ENCODE measurements at regions not wholly inside any gene's neighbourhood (a gene's known extent, or its start where the extent isn't known, plus 50 kb on each side); places are given as distances from the start of the nearest gene placed in this dataset.

- Histone ChIP-seq H3K27me3 (ENCODE audit: control insufficient read depth, insufficient read depth, low read length) (no peaks in the 10 kb centered on the region), H3K36me3 (ENCODE audit: control insufficient read depth, insufficient read depth, low read length) (no peaks in the 10 kb centered on the region), H3K9me3 (ENCODE audit: control insufficient read depth, insufficient read depth, low read length) (no peaks in the 10 kb centered on the region), H3K4me1 (ENCODE audit: control insufficient read depth, insufficient read depth, low read length) (no peaks in the 10 kb centered on the region), H3K4me3 (ENCODE audit: low read length) (no peak overlapping the region), H3K27ac (ENCODE audit: low read length) (no peak overlapping the region)
- intact Hi-C loops (cut with micrococcal nuclease): no loop called here
- Mint-ChIP-seq H3K9me3 (no peaks in the 10 kb centered on the region), H3K27me3 (ENCODE audit: low read depth in 2 of 2) (peaks cover 6 to 7% of the 10 kb centered on the region in 2 donors), H3K27ac (no peak overlapping the region), H3K4me1 (no peaks in the 10 kb centered on the region), H3K36me3 (no peaks in the 10 kb centered on the region), H3K4me3 (no peak overlapping the region)
- ATAC-seq (no peak), DNase-seq (no peak)
- WGBS (ENCODE audit: insufficient coverage): 87% methylated on average over 3 of the region's 3 CpGs
- TF ChIP-seq, protein P1, sequence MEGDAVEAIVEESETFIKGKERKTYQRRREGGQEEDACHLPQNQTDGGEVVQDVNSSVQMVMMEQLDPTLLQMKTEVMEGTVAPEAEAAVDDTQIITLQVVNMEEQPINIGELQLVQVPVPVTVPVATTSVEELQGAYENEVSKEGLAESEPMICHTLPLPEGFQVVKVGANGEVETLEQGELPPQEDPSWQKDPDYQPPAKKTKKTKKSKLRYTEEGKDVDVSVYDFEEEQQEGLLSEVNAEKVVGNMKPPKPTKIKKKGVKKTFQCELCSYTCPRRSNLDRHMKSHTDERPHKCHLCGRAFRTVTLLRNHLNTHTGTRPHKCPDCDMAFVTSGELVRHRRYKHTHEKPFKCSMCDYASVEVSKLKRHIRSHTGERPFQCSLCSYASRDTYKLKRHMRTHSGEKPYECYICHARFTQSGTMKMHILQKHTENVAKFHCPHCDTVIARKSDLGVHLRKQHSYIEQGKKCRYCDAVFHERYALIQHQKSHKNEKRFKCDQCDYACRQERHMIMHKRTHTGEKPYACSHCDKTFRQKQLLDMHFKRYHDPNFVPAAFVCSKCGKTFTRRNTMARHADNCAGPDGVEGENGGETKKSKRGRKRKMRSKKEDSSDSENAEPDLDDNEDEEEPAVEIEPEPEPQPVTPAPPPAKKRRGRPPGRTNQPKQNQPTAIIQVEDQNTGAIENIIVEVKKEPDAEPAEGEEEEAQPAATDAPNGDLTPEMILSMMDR (IDR thresholded peaks at IDR 0.05): no peak
These were observed 126.6 kb downstream of the BUD13 start for GRCh38 chr11:116646191-116646590.

- Mint-ChIP-seq H3K27ac (no peak overlapping the region), H3K4me3 (no peak overlapping the region), H3K4me1 (no peaks in the 10 kb centered on the region), H3K27me3 (ENCODE audit: low read depth in 2 of 2) (peaks cover 3 to 7% of the 10 kb centered on the region in 2 donors), H3K36me3 (no peaks in the 10 kb centered on the region), H3K9me3 (no peaks in the 10 kb centered on the region)
- H3K4me3 ChIP-seq (ENCODE audit: low read length): no peak overlapping the region
- H3K27me3 ChIP-seq (ENCODE audit: control insufficient read depth, insufficient read depth, low read length): no peaks in the 10 kb centered on the region
- no peaks in the 10 kb centered on the region for H3K36me3 ChIP-seq (ENCODE audit: control insufficient read depth, insufficient read depth, low read length)
- H3K9me3 ChIP-seq (ENCODE audit: control insufficient read depth, insufficient read depth, low read length): no peaks in the 10 kb centered on the region
- no peak for ATAC-seq
- H3K4me1 ChIP-seq (ENCODE audit: control insufficient read depth, insufficient read depth, low read length): no peaks in the 10 kb centered on the region
- 73% methylated on average over 4 of the region's 4 CpGs for WGBS (ENCODE audit: insufficient coverage)
- DNase-seq: no peak
- no peak overlapping the region for H3K27ac ChIP-seq (ENCODE audit: low read length)
- TF ChIP-seq, protein P1 (IDR thresholded peaks at IDR 0.05): no peak
- intact Hi-C loops (cut with micrococcal nuclease): no loop called here
These were observed 127.9 kb downstream of the BUD13 start for GRCh38 chr11:116644941-116645305.

DNA sequence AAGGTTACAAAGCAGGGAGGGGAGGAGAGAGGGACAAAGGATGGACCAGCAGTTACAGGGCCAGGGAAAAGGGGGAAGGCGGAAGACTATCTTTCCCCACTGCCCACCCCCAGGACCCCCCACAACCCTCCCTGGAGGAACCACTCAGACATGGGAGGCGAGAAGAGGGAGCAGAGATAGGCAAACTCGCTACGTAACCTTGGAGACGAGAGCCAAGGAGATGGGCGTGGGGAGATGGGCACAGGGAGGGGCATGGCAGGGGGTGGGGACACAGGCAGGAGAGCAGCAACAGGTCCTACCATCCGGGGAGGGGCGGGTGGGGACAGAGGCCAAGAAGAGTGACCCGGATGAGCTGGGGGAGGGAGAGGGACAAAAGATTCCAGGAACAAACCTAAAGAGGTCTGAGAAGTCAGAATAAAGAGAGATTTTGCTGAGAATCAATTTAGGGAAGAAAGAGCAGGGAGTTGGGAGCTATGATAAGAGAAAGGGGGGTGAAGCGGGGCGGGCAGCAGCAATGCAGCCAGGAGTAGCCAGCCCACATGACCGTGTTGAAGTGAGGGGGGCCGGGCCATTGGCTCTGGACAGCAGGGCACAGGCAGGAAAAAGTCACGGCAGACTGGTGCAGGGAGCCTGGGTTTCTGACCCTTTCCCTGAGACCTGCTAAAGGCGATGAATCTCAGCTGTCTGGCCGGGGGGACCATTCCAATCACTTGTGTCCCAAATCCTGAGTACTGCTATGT, 128.4 kb downstream of the BUD13 start:
- no peaks in the 10 kb centered on the region for H3K9me3 Mint-ChIP-seq
- DNase-seq (no peak), ATAC-seq (no peak)
- no peak overlapping the region for H3K4me3 Mint-ChIP-seq
- H3K27me3 Mint-ChIP-seq (ENCODE audit: low read depth in 2 of 2): peaks cover 3 to 7% of the 10 kb centered on the region in 2 donors
- WGBS (ENCODE audit: insufficient coverage): 84% methylated on average over 15 of the region's 16 CpGs
- intact Hi-C loops (cut with micrococcal nuclease): no loop called here
- H3K9me3 ChIP-seq (ENCODE audit: control insufficient read depth, insufficient read depth, low read length): no peaks in the 10 kb centered on the region
- TF ChIP-seq, protein P1 (IDR thresholded peaks at IDR 0.05): no peak
- H3K4me1 ChIP-seq (ENCODE audit: control insufficient read depth, insufficient read depth, low read length): no peaks in the 10 kb centered on the region
- H3K27ac ChIP-seq (ENCODE audit: low read length): no peak overlapping the region
- H3K4me3 ChIP-seq (ENCODE audit: low read length): no peak overlapping the region
- H3K27ac Mint-ChIP-seq: no peak overlapping the region
- no peaks in the 10 kb centered on the region for H3K36me3 ChIP-seq (ENCODE audit: control insufficient read depth, insufficient read depth, low read length)
- no peaks in the 10 kb centered on the region for H3K4me1 Mint-ChIP-seq
- H3K27me3 ChIP-seq (ENCODE audit: control insufficient read depth, insufficient read depth, low read length): no peaks in the 10 kb centered on the region
- H3K36me3 Mint-ChIP-seq: no peaks in the 10 kb centered on the region

GRCh38 chr11:116643521-116643920, 129.3 kb downstream of the BUD13 start:
- intact Hi-C loops (cut with micrococcal nuclease): no loop called here
- H3K27ac Mint-ChIP-seq: no peak overlapping the region
- TF ChIP-seq, protein P1 (IDR thresholded peaks at IDR 0.05): no peak
- no peaks in the 10 kb centered on the region for H3K4me1 ChIP-seq (ENCODE audit: control insufficient read depth, insufficient read depth, low read length)
- peaks cover 3 to 7% of the 10 kb centered on the region in 2 donors for H3K27me3 Mint-ChIP-seq (ENCODE audit: low read depth in 2 of 2)
- ATAC-seq: no peak
- no peaks in the 10 kb centered on the region for H3K9me3 Mint-ChIP-seq
- no peaks in the 10 kb centered on the region for H3K27me3 ChIP-seq (ENCODE audit: control insufficient read depth, insufficient read depth, low read length)
- DNase-seq: no peak
- no peak overlapping the region for H3K4me3 Mint-ChIP-seq
- H3K4me3 ChIP-seq (ENCODE audit: low read length): no peak overlapping the region
- 94% methylated on average over 9 of the region's 9 CpGs for WGBS (ENCODE audit: insufficient coverage)
- H3K9me3 ChIP-seq (ENCODE audit: control insufficient read depth, insufficient read depth, low read length): no peaks in the 10 kb centered on the region
- H3K27ac ChIP-seq (ENCODE audit: low read length): no peak overlapping the region
- no peaks in the 10 kb centered on the region for H3K36me3 ChIP-seq (ENCODE audit: control insufficient read depth, insufficient read depth, low read length)
- H3K36me3 Mint-ChIP-seq: no peaks in the 10 kb centered on the region
- H3K4me1 Mint-ChIP-seq: no peaks in the 10 kb centered on the region
